Fibroblast of villous mesenchyme (primary cell): ENCODE measurements at regions not wholly inside any gene's neighbourhood (a gene's known extent, or its start where the extent isn't known, plus 50 kb on each side); places are given as distances from the start of the nearest gene placed in this dataset.

Experiments
- DNase-seq: peaks from one replicate; pipeline ENCODE4 v3.0.0-alpha.2; 2010; ENCODE audit warnings: low read depth
- H3K4me3 ChIP-seq: 2 replicates; pipeline ENCODE4 v1.5.1; 2011; ENCODE audit warnings: low read depth, mild to moderate bottlenecking, low read length
- CTCF ChIP-seq: IDR thresholded peaks from 2 replicates; pipeline ENCODE4 v1.5.1; 2012; ENCODE audit warnings: low read depth, mild to moderate bottlenecking, low read length; ENCODE audit not compliant: insufficient read depth

- no peak for DNase-seq
- no peak overlapping the region for H3K4me3 ChIP-seq
- TF ChIP-seq CTCF, result no peak
These were observed 537.3 kb upstream of the MCTP2 start for GRCh38 chr15:93694033-93694432.

DNA sequence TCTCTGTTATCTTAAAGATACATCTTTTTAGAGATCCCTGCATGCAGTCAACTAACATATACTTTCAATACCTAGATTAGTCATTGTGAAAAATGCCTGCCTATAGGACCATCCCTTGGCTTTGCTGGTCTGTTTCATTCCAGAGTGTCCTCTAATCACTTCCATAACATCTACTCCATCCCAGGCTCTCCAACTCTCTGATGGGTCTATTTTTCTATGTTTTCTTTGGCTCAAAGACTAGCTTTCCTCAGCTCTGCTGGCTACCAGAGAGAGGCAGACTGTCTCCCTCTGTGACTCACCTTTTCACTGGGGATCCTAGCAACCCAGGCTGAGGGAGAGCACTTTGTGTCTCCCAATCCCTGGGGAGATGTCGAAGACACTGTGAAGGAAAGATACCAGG lies 547.7 kb upstream of the MCTP2 start:
- TF ChIP-seq CTCF, result no peak
- no peak for DNase-seq
- H3K4me3 ChIP-seq, result no peak overlapping the region

- TF ChIP-seq CTCF, result no peak
- H3K4me3 ChIP-seq, result no peak overlapping the region
- DNase-seq, result no peak
These were observed 559.9 kb upstream of the MCTP2 start for GRCh38 chr15:93671387-93671943.

GRCh38 chr15:93670931-93671330 lies 560.4 kb upstream of the MCTP2 start:
- no peak for TF ChIP-seq CTCF
- no peak for DNase-seq
- no peak overlapping the region for H3K4me3 ChIP-seq

DNA sequence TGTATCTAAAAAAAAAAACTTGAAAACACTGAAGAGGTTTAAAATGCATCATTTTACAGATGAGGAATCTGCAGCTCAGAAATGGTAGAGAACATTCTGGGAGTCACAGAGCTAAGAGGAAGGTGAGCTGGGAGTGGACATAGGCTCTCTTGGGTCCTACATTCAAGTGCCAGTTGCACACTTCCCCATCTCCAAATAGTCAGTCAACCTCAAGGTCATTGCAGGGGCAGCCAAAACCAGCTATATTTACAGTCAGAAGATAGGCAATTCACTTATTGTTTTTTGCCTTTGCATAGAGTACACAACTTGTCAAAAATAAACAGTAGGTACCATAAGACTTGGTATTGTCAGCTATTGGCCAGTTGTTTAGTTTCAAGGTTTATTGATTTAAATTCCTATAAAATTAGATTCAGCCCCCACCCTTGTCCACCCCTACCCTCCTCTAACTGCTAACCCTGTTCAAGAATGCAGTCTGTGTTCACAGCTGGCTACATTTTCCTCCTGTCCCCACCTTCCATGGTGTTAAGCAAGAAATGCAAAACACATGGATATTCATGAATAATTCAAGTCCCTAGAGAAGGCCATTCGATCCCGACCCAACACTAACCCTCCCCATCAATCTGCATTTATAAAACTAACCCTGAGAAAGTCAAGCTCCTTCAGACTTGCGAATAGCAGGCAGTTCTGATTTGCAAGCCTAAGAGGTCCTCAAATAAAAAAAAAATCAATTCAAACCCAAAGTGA lies 567.0 kb upstream of the MCTP2 start:
- TF ChIP-seq CTCF, result no peak
- no peak for DNase-seq

GRCh38 chr15:93662162-93662885 lies 569.0 kb upstream of the MCTP2 start:
- no peak overlapping the region for H3K4me3 ChIP-seq
- DNase-seq, result no peak
- no peak for TF ChIP-seq CTCF

More for the DNA sequence above, 567.0 kb upstream of the MCTP2 start:
- no peak overlapping the region for H3K4me3 ChIP-seq
